Parathyroid adenoma (tissue), 2 donors: ENCODE measurements at regions not wholly inside any gene's neighbourhood (a gene's known extent, or its start where the extent isn't known, plus 50 kb on each side); places are given as distances from the start of the nearest gene placed in this dataset.

Experiments
- H2AFZ ChIP-seq: fragments of 300-600 bp; sonication (generic); one replicate; pipeline ENCODE4 v1.7.0; 2017; ENCODE audit warnings: antibody characterized with exemption, mild to moderate bottlenecking
- H3K27ac ChIP-seq: fragments of 300-600 bp; sonication (generic); one replicate; pipeline ENCODE4 v1.7.0; 2017
- H3K27me3 ChIP-seq: fragments of 300-600 bp; sonication (generic); one replicate; pipeline ENCODE4 v1.7.0; 2017; ENCODE audit warnings: low read length; ENCODE audit not compliant: control insufficient read depth, insufficient read depth
- H3K36me3 ChIP-seq: fragments of 300-600 bp; sonication (generic); one replicate; pipeline ENCODE4 v1.7.0; 2017; ENCODE audit warnings: low read length; ENCODE audit not compliant: control insufficient read depth, insufficient read depth
- H3K4me1 ChIP-seq: fragments of 300-600 bp; sonication (generic); one replicate; pipeline ENCODE4 v1.7.0; 2017; ENCODE audit warnings: control low read depth
- H3K4me2 ChIP-seq: fragments of 300-600 bp; sonication (generic); one replicate; pipeline ENCODE4 v1.7.0; 2017; ENCODE audit warnings: low read length
- H3K4me3 ChIP-seq: fragments of 300-600 bp; sonication (generic); one replicate; pipeline ENCODE4 v1.7.0; 2017; ENCODE audit warnings: low read depth, low read length
- H3K79me2 ChIP-seq: fragments of 300-600 bp; sonication (generic); one replicate; pipeline ENCODE4 v1.7.0; 2017; ENCODE audit warnings: control low read depth
- H3K9ac ChIP-seq: fragments of 300-600 bp; sonication (generic); one replicate; pipeline ENCODE4 v1.7.0; 2017; ENCODE audit warnings: mild to moderate bottlenecking
- H3K9me3 ChIP-seq: fragments of 300-600 bp; sonication (generic); one replicate; pipeline ENCODE4 v1.7.0; 2017; ENCODE audit warnings: low read length; ENCODE audit not compliant: control insufficient read depth
- TF ChIP-seq, protein P1 (sequence below): fragments of 300-600 bp; sonication (generic); IDR thresholded peaks from one replicate; pipeline ENCODE4 v1.7.0; 2017; ENCODE audit warnings: antibody characterized with exemption, mild to moderate bottlenecking
- donor health status: primary hyperparathyroidism.

DNA sequence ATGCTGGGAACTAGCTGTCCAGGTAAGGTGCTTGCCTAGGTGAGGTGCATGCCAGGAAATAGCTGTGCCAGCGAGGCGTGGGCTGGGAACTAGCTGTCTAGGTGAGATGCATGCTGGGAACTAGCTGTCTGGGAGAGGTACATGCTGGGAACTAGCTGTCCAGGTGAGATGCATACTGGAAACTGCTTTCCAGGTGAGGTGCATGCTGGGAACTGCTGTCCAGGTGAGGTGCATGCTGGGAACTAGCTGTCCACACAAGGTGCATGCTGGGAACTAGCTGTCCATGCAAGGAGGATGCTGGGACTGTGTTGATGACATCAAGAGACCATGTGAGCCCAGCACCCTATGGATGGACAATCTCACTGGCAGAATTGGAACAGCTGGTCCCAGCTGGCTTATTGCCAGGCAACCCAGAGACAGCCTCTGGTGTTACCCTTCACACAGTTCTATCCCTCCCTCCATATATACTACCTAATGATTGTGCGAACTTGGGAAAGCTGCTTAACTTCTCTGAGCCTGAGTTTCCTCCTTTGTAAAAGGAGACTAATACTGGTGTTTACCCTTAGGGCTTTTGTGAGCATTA is 479.9 kb upstream of the RBFOX1 start:
- no peak overlapping the region for H3K4me2 ChIP-seq
- no peaks in the 10 kb centered on the region for H3K4me1 ChIP-seq
- no peak overlapping the region for H3K9ac ChIP-seq
- H3K79me2 ChIP-seq, result no peaks in the 10 kb centered on the region
- TF ChIP-seq, protein P1, sequence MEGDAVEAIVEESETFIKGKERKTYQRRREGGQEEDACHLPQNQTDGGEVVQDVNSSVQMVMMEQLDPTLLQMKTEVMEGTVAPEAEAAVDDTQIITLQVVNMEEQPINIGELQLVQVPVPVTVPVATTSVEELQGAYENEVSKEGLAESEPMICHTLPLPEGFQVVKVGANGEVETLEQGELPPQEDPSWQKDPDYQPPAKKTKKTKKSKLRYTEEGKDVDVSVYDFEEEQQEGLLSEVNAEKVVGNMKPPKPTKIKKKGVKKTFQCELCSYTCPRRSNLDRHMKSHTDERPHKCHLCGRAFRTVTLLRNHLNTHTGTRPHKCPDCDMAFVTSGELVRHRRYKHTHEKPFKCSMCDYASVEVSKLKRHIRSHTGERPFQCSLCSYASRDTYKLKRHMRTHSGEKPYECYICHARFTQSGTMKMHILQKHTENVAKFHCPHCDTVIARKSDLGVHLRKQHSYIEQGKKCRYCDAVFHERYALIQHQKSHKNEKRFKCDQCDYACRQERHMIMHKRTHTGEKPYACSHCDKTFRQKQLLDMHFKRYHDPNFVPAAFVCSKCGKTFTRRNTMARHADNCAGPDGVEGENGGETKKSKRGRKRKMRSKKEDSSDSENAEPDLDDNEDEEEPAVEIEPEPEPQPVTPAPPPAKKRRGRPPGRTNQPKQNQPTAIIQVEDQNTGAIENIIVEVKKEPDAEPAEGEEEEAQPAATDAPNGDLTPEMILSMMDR, result no peak
- H2AFZ ChIP-seq, result no peak overlapping the region
- H3K36me3 ChIP-seq, result no peaks in the 10 kb centered on the region
- H3K9me3 ChIP-seq, result no peaks in the 10 kb centered on the region
- H3K4me3 ChIP-seq, result no peak overlapping the region
- H3K27me3 ChIP-seq, result no peaks in the 10 kb centered on the region
- no peak overlapping the region for H3K27ac ChIP-seq

DNA sequence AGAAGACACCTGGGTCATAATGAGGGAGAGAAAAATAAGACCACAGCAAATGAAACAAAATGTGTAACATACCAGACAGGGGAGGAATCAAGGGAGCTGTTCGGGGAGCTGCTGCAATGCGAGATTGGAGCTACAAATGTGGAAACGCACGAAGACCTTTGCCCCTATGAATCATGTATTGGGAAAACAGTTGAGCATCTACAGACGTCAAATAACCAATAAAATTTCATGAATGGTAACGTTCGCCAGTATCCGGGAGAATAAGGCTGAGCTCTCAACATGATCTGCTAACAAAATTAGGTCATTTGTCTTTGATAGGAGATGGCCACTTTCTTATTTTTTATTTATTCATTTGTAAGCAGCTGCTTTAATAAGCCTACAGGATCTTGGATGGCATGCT is 486.2 kb upstream of the RBFOX1 start:
- no peaks in the 10 kb centered on the region for H3K36me3 ChIP-seq
- no peak overlapping the region for H3K4me3 ChIP-seq
- H3K9me3 ChIP-seq, result no peaks in the 10 kb centered on the region
- TF ChIP-seq, protein P1, result no peak
- no peak overlapping the region for H3K27ac ChIP-seq
- H3K79me2 ChIP-seq, result no peaks in the 10 kb centered on the region
- H3K4me2 ChIP-seq, result no peak overlapping the region
- H2AFZ ChIP-seq, result no peak overlapping the region
- no peaks in the 10 kb centered on the region for H3K27me3 ChIP-seq
- no peak overlapping the region for H3K9ac ChIP-seq
- H3K4me1 ChIP-seq, result no peaks in the 10 kb centered on the region

DNA sequence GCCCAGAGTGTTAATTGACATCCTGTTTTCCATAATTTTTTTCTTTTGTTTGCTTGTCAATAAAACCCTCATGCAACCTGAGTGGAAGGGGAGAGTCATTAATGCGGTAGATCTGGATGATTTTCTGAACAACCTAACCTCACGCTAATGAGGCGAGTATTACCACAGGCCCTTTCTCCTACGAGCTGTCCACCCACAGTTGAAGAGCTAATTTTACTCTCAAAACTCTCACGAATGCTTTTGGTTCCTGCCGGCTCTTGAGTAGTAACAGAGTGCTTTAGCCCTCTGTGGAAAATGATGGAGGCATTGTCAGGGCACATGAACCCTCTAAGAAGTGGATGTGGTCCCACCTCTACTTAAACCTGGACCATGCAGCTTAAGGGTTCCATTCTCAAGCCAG is 491.3 kb upstream of the RBFOX1 start:
- no peak overlapping the region for H2AFZ ChIP-seq
- H3K4me2 ChIP-seq, result no peak overlapping the region
- no peaks in the 10 kb centered on the region for H3K79me2 ChIP-seq
- no peaks in the 10 kb centered on the region for H3K4me1 ChIP-seq
- no peak overlapping the region for H3K27ac ChIP-seq
- H3K9ac ChIP-seq, result no peak overlapping the region
- H3K36me3 ChIP-seq, result no peaks in the 10 kb centered on the region
- TF ChIP-seq, protein P1, result no peak
- H3K4me3 ChIP-seq, result no peak overlapping the region
- H3K27me3 ChIP-seq, result no peaks in the 10 kb centered on the region
- H3K9me3 ChIP-seq, result no peaks in the 10 kb centered on the region

DNA sequence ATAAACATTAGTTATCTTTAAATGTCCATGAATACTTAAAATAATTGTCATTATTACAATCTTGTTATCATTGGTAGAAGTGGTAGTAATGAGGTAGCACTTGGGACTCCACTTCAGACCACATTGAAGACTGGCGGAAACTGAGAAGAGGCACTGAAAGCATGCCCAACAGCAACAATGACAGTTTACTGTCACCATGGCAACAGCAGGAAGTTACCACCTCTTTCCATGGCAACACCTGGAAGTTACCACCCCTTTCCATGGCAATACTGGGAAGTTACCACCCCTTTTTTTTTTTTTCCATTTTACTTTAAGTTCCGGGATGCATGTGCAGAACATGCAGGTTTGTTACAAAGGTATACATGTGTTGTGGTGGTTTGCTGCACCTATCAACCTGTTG is 494.9 kb upstream of the RBFOX1 start:
- H3K79me2 ChIP-seq, result no peaks in the 10 kb centered on the region
- no peaks in the 10 kb centered on the region for H3K9me3 ChIP-seq
- H3K27ac ChIP-seq, result no peak overlapping the region
- H3K4me1 ChIP-seq, result no peaks in the 10 kb centered on the region
- H3K36me3 ChIP-seq, result no peaks in the 10 kb centered on the region
- no peaks in the 10 kb centered on the region for H3K27me3 ChIP-seq
- no peak overlapping the region for H3K4me3 ChIP-seq
- no peak overlapping the region for H3K9ac ChIP-seq
- H3K4me2 ChIP-seq, result no peak overlapping the region
- H2AFZ ChIP-seq, result no peak overlapping the region
- TF ChIP-seq, protein P1, result no peak

DNA sequence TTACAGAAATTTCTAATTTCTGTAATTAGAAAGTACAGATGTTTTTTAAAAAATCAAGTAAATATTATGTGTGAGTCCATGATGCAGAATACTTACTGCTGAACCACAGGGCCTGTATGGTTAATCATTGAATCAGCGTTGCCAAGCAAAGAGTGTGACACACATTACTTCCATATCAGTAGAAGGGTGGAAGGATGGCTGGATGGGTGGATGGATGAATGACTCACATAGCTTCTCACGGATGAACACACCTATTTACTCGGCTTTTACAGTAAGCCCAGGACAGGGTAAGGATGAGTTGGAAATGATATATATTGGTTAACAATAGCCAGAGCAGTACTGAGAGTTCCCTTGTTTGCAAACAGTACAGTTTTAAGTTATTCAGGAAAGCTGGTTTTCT is 495.9 kb upstream of the RBFOX1 start:
- H3K4me3 ChIP-seq, result no peak overlapping the region
- no peak overlapping the region for H3K9ac ChIP-seq
- H3K27me3 ChIP-seq, result no peaks in the 10 kb centered on the region
- H3K27ac ChIP-seq, result no peak overlapping the region
- no peaks in the 10 kb centered on the region for H3K9me3 ChIP-seq
- H3K4me2 ChIP-seq, result no peak overlapping the region
- no peaks in the 10 kb centered on the region for H3K36me3 ChIP-seq
- H3K4me1 ChIP-seq, result no peaks in the 10 kb centered on the region
- no peak overlapping the region for H2AFZ ChIP-seq
- TF ChIP-seq, protein P1, result no peak
- no peaks in the 10 kb centered on the region for H3K79me2 ChIP-seq
